Smooth muscle cell (in vitro differentiated cells): ENCODE measurements at regions not wholly inside any gene's neighbourhood (a gene's known extent, or its start where the extent isn't known, plus 50 kb on each side); places are given as distances from the start of the nearest gene placed in this dataset.

Source experiments
- DNase-seq: peaks from one replicate; lab custom pipeline; 2025; ENCODE audit not compliant: unreplicated experiment; lab: John Stamatoyannopoulos, UW
- H2AFZ ChIP-seq: fragments of 200-600 bp; sonication (generic); 2 replicates; pipeline ENCODE4 v1.6.0; 2016; ENCODE audit warnings: antibody characterized with exemption, low read depth, mild to moderate bottlenecking
- H3F3A ChIP-seq: fragments of 200-600 bp; sonication (generic); 2 replicates; pipeline ENCODE4 v1.6.0; 2017; ENCODE audit warnings: antibody characterized with exemption, low read depth
- H3K27ac ChIP-seq: fragments of 200-600 bp; sonication (generic); 2 replicates; pipeline ENCODE4 v1.5.1; 2016; ENCODE audit warnings: low read depth, mild to moderate bottlenecking
- H3K27me3 ChIP-seq: fragments of 200-600 bp; sonication (generic); 2 replicates; pipeline ENCODE4 v1.6.1; 2016; ENCODE audit warnings: low read depth, mild to moderate bottlenecking
- H3K36me3 ChIP-seq: fragments of 200-600 bp; sonication (generic); 2 replicates; pipeline ENCODE4 v1.5.1; 2016; ENCODE audit warnings: low read depth
- H3K4me1 ChIP-seq: fragments of 200-600 bp; sonication (generic); 2 replicates; pipeline ENCODE4 v1.5.1; 2016; ENCODE audit warnings: low read depth
- H3K4me2 ChIP-seq: fragments of 200-600 bp; sonication (generic); 2 replicates; pipeline ENCODE4 v1.6.0; 2016; ENCODE audit warnings: mild to moderate bottlenecking
- H3K4me3 ChIP-seq: fragments of 200-600 bp; sonication (generic); 2 replicates; pipeline ENCODE4 v1.5.1; 2016; ENCODE audit warnings: mild to moderate bottlenecking
- H3K79me2 ChIP-seq: fragments of 200-600 bp; sonication (generic); 2 replicates; pipeline ENCODE4 v1.6.0; 2016; ENCODE audit warnings: low read depth, mild to moderate bottlenecking
- H3K9ac ChIP-seq: fragments of 200-600 bp; sonication (generic); 2 replicates; pipeline ENCODE4 v1.6.0; 2016; ENCODE audit warnings: low read depth
- H3K9me3 ChIP-seq: fragments of 200-600 bp; sonication (generic); replicated peaks from 2 replicates; pipeline ENCODE4 v1.5.1; 2016; ENCODE audit warnings: low read depth
- H4K20me1 ChIP-seq: fragments of 200-600 bp; sonication (generic); 2 replicates; pipeline ENCODE4 v1.6.0; 2016; ENCODE audit warnings: low read depth
- WGBS: methylation state at CpG from one replicate; pipeline ENCODE4 v1.1.7; 2016; ENCODE audit warnings: low lambda C conversion rate; 5-methylcytosine and 5-hydroxymethylcytosine counted together
- TF ChIP-seq, protein P1 (sequence below): fragments of 200-600 bp; sonication (generic); IDR thresholded peaks from 2 replicates; pipeline ENCODE4 v1.5.1; 2017; ENCODE audit warnings: borderline replicate concordance, mild to moderate bottlenecking, antibody characterized with exemption; ENCODE audit not compliant: insufficient read depth, poor library complexity, severe bottlenecking

DNA sequence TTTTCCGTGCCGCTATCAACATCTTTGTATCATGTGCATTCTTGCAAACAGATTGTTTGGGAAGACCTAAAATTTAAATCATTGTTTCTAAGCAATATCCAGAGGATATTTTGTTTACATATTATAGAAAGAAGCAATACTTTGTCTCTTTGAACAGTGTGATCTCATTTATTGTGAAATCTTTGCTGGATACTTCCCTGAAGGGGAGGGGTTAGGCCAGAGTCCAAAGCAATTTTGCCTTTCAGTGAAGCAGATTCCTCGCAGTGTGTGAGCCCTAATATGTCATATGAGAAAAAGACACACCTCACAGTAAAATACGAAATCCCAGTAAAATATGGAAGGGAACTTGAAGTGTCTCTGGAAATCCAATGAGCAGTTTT, 158.7 kb upstream of the SLCO3A1 start:
- H3K36me3 ChIP-seq, result no peaks in the 10 kb centered on the region
- TF ChIP-seq, protein P1, sequence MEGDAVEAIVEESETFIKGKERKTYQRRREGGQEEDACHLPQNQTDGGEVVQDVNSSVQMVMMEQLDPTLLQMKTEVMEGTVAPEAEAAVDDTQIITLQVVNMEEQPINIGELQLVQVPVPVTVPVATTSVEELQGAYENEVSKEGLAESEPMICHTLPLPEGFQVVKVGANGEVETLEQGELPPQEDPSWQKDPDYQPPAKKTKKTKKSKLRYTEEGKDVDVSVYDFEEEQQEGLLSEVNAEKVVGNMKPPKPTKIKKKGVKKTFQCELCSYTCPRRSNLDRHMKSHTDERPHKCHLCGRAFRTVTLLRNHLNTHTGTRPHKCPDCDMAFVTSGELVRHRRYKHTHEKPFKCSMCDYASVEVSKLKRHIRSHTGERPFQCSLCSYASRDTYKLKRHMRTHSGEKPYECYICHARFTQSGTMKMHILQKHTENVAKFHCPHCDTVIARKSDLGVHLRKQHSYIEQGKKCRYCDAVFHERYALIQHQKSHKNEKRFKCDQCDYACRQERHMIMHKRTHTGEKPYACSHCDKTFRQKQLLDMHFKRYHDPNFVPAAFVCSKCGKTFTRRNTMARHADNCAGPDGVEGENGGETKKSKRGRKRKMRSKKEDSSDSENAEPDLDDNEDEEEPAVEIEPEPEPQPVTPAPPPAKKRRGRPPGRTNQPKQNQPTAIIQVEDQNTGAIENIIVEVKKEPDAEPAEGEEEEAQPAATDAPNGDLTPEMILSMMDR, result no peak
- H3K4me1 ChIP-seq, result no peaks in the 10 kb centered on the region
- H3K9me3 ChIP-seq, result no peaks in the 10 kb centered on the region
- H3F3A ChIP-seq, result no peaks in the 10 kb centered on the region
- no peaks in the 10 kb centered on the region for H4K20me1 ChIP-seq
- no peaks in the 10 kb centered on the region for H3K79me2 ChIP-seq
- peak overlapping the region; percentile 71 for H3K27ac ChIP-seq
- H3K27me3 ChIP-seq, result no peaks in the 10 kb centered on the region
- H3K4me2 ChIP-seq, result peak overlapping the region; percentile 14
- DNase-seq, result no peak
- peak overlapping the region; percentile 64 for H2AFZ ChIP-seq
- WGBS, result 88% methylated on average over 4 of the region's 4 CpGs
- no peak overlapping the region for H3K9ac ChIP-seq
- peak overlapping the region; percentile 19 for H3K4me3 ChIP-seq

DNA sequence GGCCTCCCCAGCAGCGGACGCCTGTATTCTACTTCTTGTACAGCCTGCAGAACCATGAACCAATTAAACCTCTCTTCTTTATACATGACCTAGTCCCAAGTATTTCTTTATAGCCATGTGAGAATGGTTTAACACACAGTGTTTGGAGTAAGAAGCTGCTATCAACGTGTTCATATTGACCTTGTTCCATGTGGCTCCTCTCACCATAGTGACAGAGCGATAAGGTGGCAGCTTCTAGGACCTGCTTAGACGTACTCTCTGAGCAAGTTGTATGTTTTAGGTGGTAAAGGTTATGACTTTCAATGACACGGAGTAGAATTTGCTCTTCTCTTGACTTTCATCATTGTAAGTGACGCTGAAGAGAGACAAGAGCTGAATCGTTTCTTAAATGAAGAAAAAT, 157.7 kb upstream of the SLCO3A1 start:
- no peak overlapping the region for H3K4me3 ChIP-seq
- H3K36me3 ChIP-seq, result no peaks in the 10 kb centered on the region
- no peak overlapping the region for H3K9ac ChIP-seq
- H3F3A ChIP-seq, result no peaks in the 10 kb centered on the region
- no peak overlapping the region for H3K4me2 ChIP-seq
- TF ChIP-seq, protein P1, result no peak
- DNase-seq, result no peak
- H4K20me1 ChIP-seq, result no peaks in the 10 kb centered on the region
- no peaks in the 10 kb centered on the region for H3K27me3 ChIP-seq
- no peak overlapping the region for H2AFZ ChIP-seq
- H3K9me3 ChIP-seq, result no peaks in the 10 kb centered on the region
- H3K4me1 ChIP-seq, result no peaks in the 10 kb centered on the region
- no peaks in the 10 kb centered on the region for H3K79me2 ChIP-seq
- no peak overlapping the region for H3K27ac ChIP-seq
- 92% methylated on average over 8 of the region's 8 CpGs for WGBS

DNA sequence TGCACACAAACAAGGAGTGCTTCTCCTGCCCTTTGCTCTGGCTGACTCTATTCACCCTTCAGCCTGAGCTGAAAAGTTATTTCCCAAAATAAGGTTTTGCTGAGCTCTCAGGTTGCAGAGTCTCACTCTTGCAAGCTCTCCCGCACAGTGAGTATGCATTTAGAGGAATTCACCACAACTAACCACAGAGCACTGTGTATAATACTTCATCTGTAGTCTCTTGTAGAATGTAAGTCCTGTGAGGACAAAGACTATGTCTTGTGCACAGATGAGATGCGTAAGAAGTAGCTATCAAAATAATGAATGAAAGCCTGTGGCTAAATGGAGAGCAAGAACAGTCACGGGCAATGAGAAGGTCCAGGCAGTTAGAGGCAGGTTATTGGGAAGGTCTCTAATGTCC, 156.5 kb upstream of the SLCO3A1 start:
- 89% methylated on average over 3 of the region's 3 CpGs for WGBS
- no peak for DNase-seq
- TF ChIP-seq, protein P1, result no peak
- Histone ChIP-seq H3K4me3 (no peak overlapping the region), H3K79me2 (no peaks in the 10 kb centered on the region), H3K36me3 (no peaks in the 10 kb centered on the region), H3K9me3 (no peaks in the 10 kb centered on the region), H4K20me1 (no peaks in the 10 kb centered on the region), H3F3A (no peaks in the 10 kb centered on the region), H2AFZ (no peak overlapping the region), H3K4me2 (no peak overlapping the region), H3K27me3 (no peaks in the 10 kb centered on the region), H3K27ac (no peak overlapping the region), H3K4me1 (no peaks in the 10 kb centered on the region), H3K9ac (no peak overlapping the region)

DNA sequence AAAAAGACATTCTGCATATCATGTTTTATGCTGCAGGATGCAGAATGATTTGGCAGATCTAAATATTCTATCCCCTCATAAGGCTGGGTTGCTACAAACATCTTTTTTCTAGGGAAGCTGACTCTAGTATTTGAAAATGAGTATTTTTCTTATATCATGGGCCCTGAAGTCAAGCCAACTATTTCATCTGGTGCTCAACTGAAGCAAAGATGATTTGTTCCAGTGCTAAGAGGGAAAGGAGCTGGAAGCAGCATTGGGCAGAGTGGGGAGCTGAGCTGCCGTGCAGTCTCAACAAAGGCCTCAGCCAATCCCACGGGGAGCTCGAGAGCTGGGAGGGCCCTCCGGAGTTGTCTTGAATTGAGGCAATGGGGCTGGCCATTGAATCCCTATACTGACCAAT, 155.3 kb upstream of the SLCO3A1 start:
- Histone ChIP-seq H2AFZ (no peak overlapping the region), H3K27me3 (no peaks in the 10 kb centered on the region), H3K79me2 (no peaks in the 10 kb centered on the region), H3K4me1 (no peaks in the 10 kb centered on the region), H3K9me3 (no peaks in the 10 kb centered on the region), H3K4me2 (no peak overlapping the region), H3K4me3 (no peak overlapping the region), H3K36me3 (no peaks in the 10 kb centered on the region), H3K27ac (no peak overlapping the region), H3K9ac (no peak overlapping the region), H3F3A (no peaks in the 10 kb centered on the region), H4K20me1 (no peaks in the 10 kb centered on the region)
- TF ChIP-seq, protein P1, result no peak
- DNase-seq, result no peak
- WGBS, result 92% methylated on average over 4 of the region's 4 CpGs
